Trophoblast cell (in vitro differentiated cells and primary cell): ENCODE measurements at regions not wholly inside any gene's neighbourhood (a gene's known extent, or its start where the extent isn't known, plus 50 kb on each side); places are given as distances from the start of the nearest gene placed in this dataset.

Experiments used
- DNase-seq, 2 donors: peaks; one replicate each; pipeline ENCODE4 v3.0.0-alpha.2; 2016
- H2AFZ ChIP-seq: 2 replicates; pipeline ENCODE4 v1.6.1; 2013; ENCODE audit warnings: low read length, moderate library complexity, mild to moderate bottlenecking; ENCODE audit not compliant: insufficient read depth, poor library complexity
- H2AK5ac ChIP-seq: 2 replicates; pipeline ENCODE4 v1.6.1; 2013; ENCODE audit warnings: mild to moderate bottlenecking, low read length
- H2BK120ac ChIP-seq: 2 replicates; pipeline ENCODE4 v1.6.1; 2013; ENCODE audit warnings: low read length, mild to moderate bottlenecking, moderate library complexity; ENCODE audit not compliant: insufficient read depth, poor library complexity
- H2BK12ac ChIP-seq: 2 replicates; pipeline ENCODE4 v1.6.1; 2013; ENCODE audit warnings: mild to moderate bottlenecking, low read length, moderate library complexity
- H2BK5ac ChIP-seq: 2 replicates; pipeline ENCODE4 v1.6.1; 2013; ENCODE audit warnings: low read length, low read depth, moderate library complexity, mild to moderate bottlenecking; ENCODE audit not compliant: poor library complexity
- H3K14ac ChIP-seq: 2 replicates; pipeline ENCODE4 v1.6.1; 2013; ENCODE audit warnings: mild to moderate bottlenecking, low read length
- H3K18ac ChIP-seq: 2 replicates; pipeline ENCODE4 v1.6.1; 2013; ENCODE audit warnings: mild to moderate bottlenecking, low read length
- H3K23ac ChIP-seq: 2 replicates; pipeline ENCODE4 v1.6.1; 2013; ENCODE audit warnings: low read length
- H3K27ac ChIP-seq: 2 replicates; pipeline ENCODE4 v1.5.1; 2013; ENCODE audit warnings: low read depth, mild to moderate bottlenecking, inconsistent platforms, low read length, moderate library complexity
- H3K27me3 ChIP-seq: 2 replicates; pipeline ENCODE4 v1.6.1; 2013; ENCODE audit warnings: inconsistent platforms, mild to moderate bottlenecking, low read length, moderate library complexity; ENCODE audit not compliant: insufficient read depth
- H3K36me3 ChIP-seq, 2 experiments: 1 replicate in 1 of 2; 2 replicates in 1 of 2; pipeline ENCODE4 v1.6.1; 2013; ENCODE audit warnings: low read length in 2 of 2, mild to moderate bottlenecking in 2 of 2, moderate library complexity in 1 of 2; ENCODE audit not compliant: insufficient read depth in 2 of 2, control insufficient read depth in 1 of 2
- H3K4ac ChIP-seq: 2 replicates; pipeline ENCODE4 v1.6.1; 2013; ENCODE audit warnings: low read depth, mild to moderate bottlenecking, low read length, moderate library complexity
- H3K4me1 ChIP-seq, 2 experiments: 1 replicate in 1 of 2; 2 replicates in 1 of 2; pipeline ENCODE4 v1.6.1; 2013; ENCODE audit warnings: low read length in 2 of 2, mild to moderate bottlenecking in 2 of 2, moderate library complexity in 1 of 2; ENCODE audit not compliant: insufficient read depth in 2 of 2, control insufficient read depth in 1 of 2
- H3K4me2 ChIP-seq: 2 replicates; pipeline ENCODE4 v1.6.1; 2013; ENCODE audit warnings: inconsistent platforms, mild to moderate bottlenecking, low read length, moderate library complexity
- H3K4me3 ChIP-seq: 2 replicates; pipeline ENCODE4 v1.5.1; 2013; ENCODE audit warnings: mild to moderate bottlenecking, low read depth, low read length, inconsistent platforms
- H3K79me1 ChIP-seq: one replicate; pipeline ENCODE4 v1.6.1; 2013; ENCODE audit warnings: low read length
- H3K79me2 ChIP-seq: 2 replicates; pipeline ENCODE4 v1.6.1; 2013; ENCODE audit warnings: low read length, mild to moderate bottlenecking; ENCODE audit not compliant: control insufficient read depth, insufficient read depth, poor library complexity
- H3K9ac ChIP-seq: 2 replicates; pipeline ENCODE4 v1.6.1; 2013; ENCODE audit warnings: mild to moderate bottlenecking, low read length
- H3K9me3 ChIP-seq: 2 replicates; pipeline ENCODE4 v1.6.1; 2013; ENCODE audit warnings: low read depth, mild to moderate bottlenecking, control low read depth, inconsistent platforms, low read length; ENCODE audit not compliant: insufficient read depth
- H4K12ac ChIP-seq: 2 replicates; pipeline ENCODE4 v1.6.1; 2013; ENCODE audit warnings: low read depth, mild to moderate bottlenecking, low read length, moderate library complexity
- H4K8ac ChIP-seq: 2 replicates; pipeline ENCODE4 v1.6.1; 2013; ENCODE audit warnings: low read depth, mild to moderate bottlenecking, low read length, moderate library complexity
- H4K91ac ChIP-seq: one replicate; pipeline ENCODE4 v1.6.1; 2013; ENCODE audit warnings: low read depth, mild to moderate bottlenecking, low read length, moderate library complexity
- WGBS: extraction: QIAGEN DNeasy Blood & Tissue Kit; methylation state at CpG from one replicate; pipeline ENCODE4 v1.1.7; 2013; ENCODE audit warnings: missing lambda C conversion rate; ENCODE audit not compliant: insufficient read length, insufficient coverage; ENCODE audit errors: extremely low coverage; 5-methylcytosine and 5-hydroxymethylcytosine counted together

- H3K27ac ChIP-seq, result no peak overlapping the region
- no peak overlapping the region for H3K4me2 ChIP-seq
- H4K12ac ChIP-seq, result no peak overlapping the region
- H3K79me2 ChIP-seq, result no peaks in the 10 kb centered on the region
- H3K36me3 ChIP-seq, result no peaks in the 10 kb centered on the region
- H4K91ac ChIP-seq, result no peak overlapping the region
- H3K18ac ChIP-seq, result no peak overlapping the region
- DNase-seq, result no peak
- no peaks in the 10 kb centered on the region for H3K27me3 ChIP-seq
- no peak overlapping the region for H3K4me3 ChIP-seq
- no peak overlapping the region for H2AK5ac ChIP-seq
- no peak overlapping the region for H2BK120ac ChIP-seq
- no peaks in the 10 kb centered on the region for H3K79me1 ChIP-seq
- no peak overlapping the region for H3K14ac ChIP-seq
- H3K9ac ChIP-seq, result peak overlapping the region; percentile 18
- no peak overlapping the region for H4K8ac ChIP-seq
- no peaks in the 10 kb centered on the region for H3K9me3 ChIP-seq
- WGBS, result no CpG with 5 or more reads among the region's 1 CpG
- no peak overlapping the region for H3K4ac ChIP-seq
- no peak overlapping the region for H2BK5ac ChIP-seq
- H2AFZ ChIP-seq, result no peak overlapping the region
- H3K4me1 ChIP-seq, result peaks cover 6 to 16% of the 10 kb centered on the region in 2 experiments
- no peak overlapping the region for H3K23ac ChIP-seq
- no peak overlapping the region for H2BK12ac ChIP-seq
These were observed 54.9 kb upstream of the UNC5B start for GRCh38 chr10:71157435-71157834.

GRCh38 chr10:71158251-71158650 is 54.1 kb upstream of the UNC5B start:
- Histone ChIP-seq H3K9ac (no peak overlapping the region), H4K12ac (no peak overlapping the region), H3K23ac (no peak overlapping the region), H3K4ac (no peak overlapping the region), H2AK5ac (no peak overlapping the region), H3K4me1 (peaks cover 6 to 16% of the 10 kb centered on the region in 2 experiments), H3K36me3 (no peaks in the 10 kb centered on the region), H3K18ac (no peak overlapping the region), H3K4me2 (no peak overlapping the region), H3K27ac (no peak overlapping the region), H4K91ac (no peak overlapping the region), H3K4me3 (no peak overlapping the region), H3K9me3 (no peaks in the 10 kb centered on the region), H3K79me1 (no peaks in the 10 kb centered on the region), H2BK12ac (no peak overlapping the region), H4K8ac (no peak overlapping the region), H3K27me3 (no peaks in the 10 kb centered on the region), H3K14ac (no peak overlapping the region), H2BK120ac (no peak overlapping the region), H2BK5ac (no peak overlapping the region), H3K79me2 (no peaks in the 10 kb centered on the region), H2AFZ (no peak overlapping the region)
- DNase-seq, result no peak

DNA sequence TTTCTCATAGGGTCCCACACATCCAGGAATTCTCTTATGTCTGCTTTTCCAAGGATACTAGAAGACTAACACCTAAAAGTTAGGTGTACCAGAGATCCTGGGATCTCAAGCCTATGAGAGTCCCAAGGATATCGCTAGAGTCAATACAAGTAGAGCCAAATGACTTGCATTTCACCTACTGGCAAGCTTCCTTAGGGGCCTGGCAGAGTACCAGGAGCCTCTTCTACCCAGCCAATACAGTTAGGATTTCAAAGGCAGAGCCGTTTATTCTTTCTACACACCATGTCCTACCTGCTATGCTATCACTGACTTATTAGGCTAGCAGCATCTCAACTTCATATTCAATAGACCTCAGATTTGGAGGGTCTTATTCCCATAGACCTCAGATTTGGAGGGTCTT is 53.5 kb upstream of the UNC5B start:
- Histone ChIP-seq H2AFZ (no peak overlapping the region), H3K9ac (no peak overlapping the region), H3K4me2 (no peak overlapping the region), H2AK5ac (no peak overlapping the region), H2BK120ac (no peak overlapping the region), H3K4ac (no peak overlapping the region), H3K4me3 (no peak overlapping the region), H3K9me3 (no peaks in the 10 kb centered on the region), H3K4me1 (peaks cover 6 to 16% of the 10 kb centered on the region in 2 experiments), H4K91ac (no peak overlapping the region), H4K8ac (no peak overlapping the region), H3K27ac (no peak overlapping the region), H3K18ac (no peak overlapping the region), H2BK12ac (no peak overlapping the region), H3K14ac (no peak overlapping the region), H3K79me1 (no peaks in the 10 kb centered on the region), H3K27me3 (no peaks in the 10 kb centered on the region), H4K12ac (no peak overlapping the region), H3K36me3 (no peaks in the 10 kb centered on the region), H2BK5ac (no peak overlapping the region), H3K79me2 (no peaks in the 10 kb centered on the region), H3K23ac (no peak overlapping the region)
- DNase-seq, result no peak
- WGBS, result no CpG with 5 or more reads among the region's 2 CpGs

GRCh38 chr10:71159892-71160291 is 52.5 kb upstream of the UNC5B start:
- H3K14ac ChIP-seq, result no peak overlapping the region
- no peak overlapping the region for H3K4me3 ChIP-seq
- no peak overlapping the region for H3K18ac ChIP-seq
- H3K27me3 ChIP-seq, result no peaks in the 10 kb centered on the region
- no peak overlapping the region for H2BK120ac ChIP-seq
- no peak overlapping the region for H3K9ac ChIP-seq
- no peak overlapping the region for H2AFZ ChIP-seq
- H3K4me2 ChIP-seq, result no peak overlapping the region
- no peak overlapping the region for H2BK5ac ChIP-seq
- no peaks in the 10 kb centered on the region for H3K36me3 ChIP-seq
- no peak overlapping the region for H3K27ac ChIP-seq
- no peak overlapping the region for H3K23ac ChIP-seq
- DNase-seq, result no peak
- no peak overlapping the region for H4K91ac ChIP-seq
- WGBS, result no CpG with 5 or more reads among the region's 5 CpGs
- no peaks in the 10 kb centered on the region for H3K79me2 ChIP-seq
- peaks cover 6 to 16% of the 10 kb centered on the region in 2 experiments for H3K4me1 ChIP-seq
- H4K12ac ChIP-seq, result no peak overlapping the region
- H4K8ac ChIP-seq, result no peak overlapping the region
- no peak overlapping the region for H2AK5ac ChIP-seq
- no peaks in the 10 kb centered on the region for H3K9me3 ChIP-seq
- H2BK12ac ChIP-seq, result no peak overlapping the region
- no peaks in the 10 kb centered on the region for H3K79me1 ChIP-seq
- H3K4ac ChIP-seq, result no peak overlapping the region
